ENCODE measurements at regions not wholly inside any gene's neighbourhood (a gene's known extent, or its start where the extent isn't known, plus 50 kb on each side); places are given as distances from the start of the nearest gene placed in this dataset.

GRCh38 chr11:42012271-42012670, 552.8 kb upstream of the LRRC4C start:
- no peak for TF ChIP-seq CTCF (IDR thresholded peaks at IDR 0.05; ENCODE audit: low read length)
- no peak for TF ChIP-seq EZH2 (optimal IDR thresholded peaks at IDR 0.05; ENCODE audit: low read depth, low read length)
- TF ChIP-seq EZH2phosphoT487 (IDR thresholded peaks at IDR 0.05; ENCODE audit: low read length), result no peak

All from MM.1S (cell line).